IMR-90 (cell line): ENCODE measurements at regions not wholly inside any gene's neighbourhood (a gene's known extent, or its start where the extent isn't known, plus 50 kb on each side); places are given as distances from the start of the nearest gene placed in this dataset.

Source experiments
- ATAC-seq: fragments of 200-7000 bp; cut with Tn5 transposase; 2 replicates; pipeline ENCODE4 v1.9.1; 2020; ENCODE audit warnings: low read depth, mild to moderate bottlenecking, moderate library complexity
- BruUV-seq: library from RNA; stranded (reverse); fragments of 400-500 nt; replicated peaks from 2 replicates; lab custom pipeline; 2021; lab: Mats Ljungman, UMichigan
- CTCF ChIA-PET: fragments of 300-600 bp; formaldehyde crosslinking; extraction: SDS; loops from one replicate; lab custom pipeline; 2021; ENCODE audit warnings: antibody characterized with exemption; lab: Yijun Ruan, JAX
- POLR2A ChIA-PET: fragments of 300-600 bp; sonication (Branson Sonifier 250); formaldehyde crosslinking; loops from one replicate; lab custom pipeline; 2022; ENCODE audit warnings: antibody characterized with exemption; ENCODE audit not compliant: unreplicated experiment; lab: Charles Lee
- DNase-seq: peaks from one replicate; pipeline ENCODE4 v3.0.0; 2013
- H2AFZ ChIP-seq: replicated peaks from 2 replicates; pipeline ENCODE3; 2013; ENCODE audit warnings: low read length, mild to moderate bottlenecking; ENCODE audit not compliant: poor library complexity
- H2AK5ac ChIP-seq: 2 replicates; pipeline ENCODE4 v1.6.1; 2013; ENCODE audit warnings: low read depth, low read length, inconsistent platforms
- H2AK9ac ChIP-seq: replicated peaks from 2 replicates; pipeline ENCODE3; 2013; ENCODE audit warnings: mild to moderate bottlenecking, low read depth, low read length, moderate library complexity; ENCODE audit not compliant: poor library complexity
- H2BK120ac ChIP-seq: 2 replicates; pipeline ENCODE4 v1.6.1; 2013; ENCODE audit warnings: low read depth, low read length, inconsistent platforms
- H2BK15ac ChIP-seq: 3 replicates; pipeline ENCODE4 v1.6.1; 2013; ENCODE audit warnings: low read depth, low read length, inconsistent platforms
- H2BK20ac ChIP-seq: 2 replicates; pipeline ENCODE4 v1.6.1; 2013; ENCODE audit warnings: low read depth, mild to moderate bottlenecking, inconsistent platforms, low read length, moderate library complexity
- H2BK5ac ChIP-seq: 2 replicates; pipeline ENCODE4 v1.6.1; 2013; ENCODE audit warnings: mild to moderate bottlenecking, low read depth, low read length, inconsistent platforms; ENCODE audit not compliant: poor library complexity, severe bottlenecking
- H3K14ac ChIP-seq: replicated peaks from 2 replicates; pipeline ENCODE4 v1.6.1; 2013; ENCODE audit warnings: low read depth, low read length, inconsistent platforms
- H3K18ac ChIP-seq: 2 replicates; pipeline ENCODE4 v1.6.1; 2013; ENCODE audit warnings: low read depth, low read length, control low read depth
- H3K23ac ChIP-seq: 2 replicates; pipeline ENCODE4 v1.6.1; 2013; ENCODE audit warnings: low read depth, low read length, inconsistent platforms
- H3K27ac ChIP-seq: 2 replicates; pipeline ENCODE4 v1.5.1; 2013; ENCODE audit warnings: mild to moderate bottlenecking, control low read depth, low read length; ENCODE audit not compliant: insufficient read depth
- H3K27me3 ChIP-seq: 2 replicates; pipeline ENCODE4 v1.6.1; 2013; ENCODE audit warnings: low read length; ENCODE audit not compliant: control insufficient read depth, insufficient read depth
- H3K36me3 ChIP-seq: 2 replicates; pipeline ENCODE4 v1.6.1; 2013; ENCODE audit warnings: low read length, mixed read lengths; ENCODE audit not compliant: control insufficient read depth, insufficient read depth
- H3K4ac ChIP-seq: 2 replicates; pipeline ENCODE4 v1.6.1; 2013; ENCODE audit warnings: low read depth, low read length, inconsistent platforms
- H3K4me1 ChIP-seq: 2 replicates; pipeline ENCODE4 v1.6.1; 2013; ENCODE audit warnings: low read length, mixed read lengths; ENCODE audit not compliant: control insufficient read depth, insufficient read depth
- H3K4me2 ChIP-seq: 2 replicates; pipeline ENCODE4 v1.6.1; 2013; ENCODE audit warnings: low read depth, mild to moderate bottlenecking, control low read depth, low read length, moderate library complexity
- H3K4me3 ChIP-seq: 2 replicates; pipeline ENCODE4 v1.5.1; 2013; ENCODE audit warnings: low read depth, mild to moderate bottlenecking, control low read depth, low read length, moderate library complexity; ENCODE audit not compliant: insufficient read depth
- H3K56ac ChIP-seq: 2 replicates; pipeline ENCODE4 v1.6.1; 2013; ENCODE audit warnings: low read length, inconsistent platforms; ENCODE audit not compliant: insufficient read depth; ENCODE audit errors: extremely low read depth
- H3K79me1 ChIP-seq, 2 experiments: 2 replicates each; pipeline ENCODE4 v1.6.1; 2013; ENCODE audit warnings: low read length in 2 of 2, inconsistent platforms in 1 of 2, low read depth in 1 of 2
- H3K9ac ChIP-seq: 2 replicates; pipeline ENCODE4 v1.6.1; 2013; ENCODE audit warnings: low read depth, low read length, control low read depth
- H3K9me1 ChIP-seq: 2 replicates; pipeline ENCODE4 v1.6.1; 2013; ENCODE audit warnings: low read length, inconsistent platforms; ENCODE audit not compliant: insufficient read depth
- H3K9me3 ChIP-seq: 2 replicates; pipeline ENCODE4 v1.6.1; 2013; ENCODE audit warnings: low read length; ENCODE audit not compliant: control insufficient read depth, insufficient read depth
- H4K20me1 ChIP-seq: 2 replicates; pipeline ENCODE4 v1.6.1; 2013; ENCODE audit warnings: low read length, inconsistent platforms; ENCODE audit not compliant: insufficient read depth
- H4K5ac ChIP-seq: 2 replicates; pipeline ENCODE4 v1.6.1; 2013; ENCODE audit warnings: mild to moderate bottlenecking, low read depth, low read length, control low read depth
- H4K8ac ChIP-seq, 2 experiments: 2 replicates each; pipeline ENCODE4 v1.6.1; 2013; ENCODE audit warnings: low read depth in 2 of 2, low read length in 2 of 2, control low read depth in 1 of 2, inconsistent platforms in 1 of 2
- H4K91ac ChIP-seq: 2 replicates; pipeline ENCODE4 v1.6.1; 2013; ENCODE audit warnings: low read depth, low read length, inconsistent platforms; ENCODE audit not compliant: insufficient read depth
- BHLHE40 ChIP-seq: fragments of 150-350 bp; IDR thresholded peaks from 2 replicates; pipeline ENCODE4 v1.6.1; 2016; ENCODE audit warnings: mild to moderate bottlenecking, low read depth, low read length
- CEBPB ChIP-seq: IDR thresholded peaks from 2 replicates; pipeline ENCODE4 v1.6.1; 2012; ENCODE audit warnings: low read depth, low read length, improper control_type of control experiment
- CHD1 ChIP-seq: IDR thresholded peaks from 2 replicates; pipeline ENCODE4 v1.6.1; 2012; ENCODE audit warnings: low read depth, low read length, improper control_type of control experiment
- FOS ChIP-seq: fragments of 150-350 bp; IDR thresholded peaks from 2 replicates; pipeline ENCODE4 v1.6.1; 2016; ENCODE audit warnings: low read depth, low read length
- MAFK ChIP-seq: IDR thresholded peaks from 2 replicates; pipeline ENCODE4 v1.6.1; 2012; ENCODE audit warnings: low read depth, low read length, improper control_type of control experiment
- MAZ ChIP-seq: IDR thresholded peaks from 2 replicates; pipeline ENCODE4 v1.6.1; 2012; ENCODE audit warnings: low read depth, mild to moderate bottlenecking, low read length, improper control_type of control experiment, moderate library complexity, borderline replicate concordance
- MXI1 ChIP-seq: IDR thresholded peaks from 2 replicates; pipeline ENCODE4 v1.6.1; 2012; ENCODE audit warnings: low read depth, mild to moderate bottlenecking, low read length, moderate library complexity, borderline replicate concordance
- POLR2A ChIP-seq: IDR thresholded peaks from 2 replicates; pipeline ENCODE4 v1.6.1; 2012; ENCODE audit warnings: mild to moderate bottlenecking, low read depth, low read length
- RAD21 ChIP-seq: IDR thresholded peaks from 2 replicates; pipeline ENCODE4 v1.6.1; 2012; ENCODE audit warnings: low read length, improper control_type of control experiment
- RCOR1 ChIP-seq: IDR thresholded peaks from 2 replicates; pipeline ENCODE4 v1.6.1; 2012; ENCODE audit warnings: mild to moderate bottlenecking, low read length, improper control_type of control experiment; ENCODE audit not compliant: insufficient replicate concordance
- RFX5 ChIP-seq: IDR thresholded peaks from 2 replicates; pipeline ENCODE4 v1.8.0; 2012; ENCODE audit warnings: low read depth, mild to moderate bottlenecking, low read length, moderate library complexity
- SMC3 ChIP-seq: fragments of 150-350 bp; IDR thresholded peaks from 2 replicates; pipeline ENCODE4 v1.6.1; 2016; ENCODE audit warnings: low read depth, mild to moderate bottlenecking, antibody characterized with exemption, low read length, moderate library complexity
- WGBS, 2 experiments: methylation state at CpG; one replicate each; pipeline versions ENCODE4 v1.1.5 to v1.1.7; 2013; ENCODE audit warnings: missing lambda C conversion rate in 2 of 2; ENCODE audit not compliant: insufficient read length in 1 of 2; ENCODE audit errors: extremely low coverage in 2 of 2; 5-methylcytosine and 5-hydroxymethylcytosine counted together
- dilution Hi-C: fragments of 300-500 bp; cut with HindIII; formaldehyde crosslinking; loops from one replicate; pipeline ENCODE4 v1.14.3; 2018; ENCODE audit warnings: low sequenced_read_pairs; ENCODE audit not compliant: unreplicated experiment
- in situ Hi-C: fragments of 300-500 bp; cut with MboI; formaldehyde crosslinking; loops from 3 replicates; pipeline ENCODE4 v1.14.3; 2019; ENCODE audit warnings: low sequenced_read_pairs, inconsistent platforms, mixed read lengths
- intact Hi-C: fragments of 100-400 bp; cut with micrococcal nuclease; formaldehyde crosslinking; loops from 2 replicates; pipeline ENCODE4 v1.10.0; 2022
- TF ChIP-seq, protein P1 (sequence below): fragments of 150-350 bp; IDR thresholded peaks from 2 replicates; pipeline ENCODE4 v1.6.1; 2017; ENCODE audit warnings: mild to moderate bottlenecking, antibody characterized with exemption, low read length, low read depth
- TF ChIP-seq, protein P2 (sequence below): fragments of 150-350 bp; IDR thresholded peaks from 2 replicates; pipeline ENCODE4 v1.6.1; 2016; ENCODE audit warnings: low read depth, mild to moderate bottlenecking, low read length, moderate library complexity, borderline replicate concordance

DNA sequence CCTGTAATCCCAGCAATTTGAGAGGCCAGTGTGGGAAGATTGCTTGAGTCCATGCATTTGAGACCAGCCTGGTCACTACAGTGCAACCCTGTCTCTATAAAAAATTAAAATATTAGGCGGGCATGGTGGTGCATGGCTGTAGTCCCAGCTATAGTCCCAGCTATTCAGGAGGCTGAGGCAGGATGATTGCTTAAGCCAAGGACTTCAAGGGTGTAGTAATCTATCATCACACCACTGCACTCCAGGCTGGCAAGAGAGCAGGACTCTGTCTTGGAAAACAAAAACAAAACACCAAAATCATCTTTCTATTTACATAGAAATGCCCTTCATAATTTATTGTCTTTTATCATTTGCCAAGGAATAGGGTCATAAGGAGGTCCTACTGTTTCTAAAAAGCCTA is 1274.1 kb upstream of the NCAM2 start:
- WGBS, 2 experiments = no CpG with 5 or more reads among the region's 1 CpG
- intact Hi-C loops = no loop called here
- dilution Hi-C loops = no loop called here

More for the DNA sequence above, 1274.1 kb upstream of the NCAM2 start:
- H3K18ac ChIP-seq = no peak overlapping the region
- no peak overlapping the region for H4K91ac ChIP-seq
- no peak overlapping the region for H3K4ac ChIP-seq
- in situ Hi-C loops = no loop called here
- H3K4me3 ChIP-seq = no peak overlapping the region
- H2BK5ac ChIP-seq = no peak overlapping the region
- no peaks in the 10 kb centered on the region for H3K36me3 ChIP-seq
- DNase-seq (no peak), ATAC-seq (no peak)
- TF ChIP-seq FOS (no peak), RCOR1 (no peak), CHD1 (no peak), SMC3 (no peak), MAZ (no peak), RAD21 (no peak), BHLHE40 (no peak), MAFK (no peak), CEBPB (no peak), RFX5 (no peak), POLR2A (no peak), MXI1 (no peak)
- TF ChIP-seq, protein P1, sequence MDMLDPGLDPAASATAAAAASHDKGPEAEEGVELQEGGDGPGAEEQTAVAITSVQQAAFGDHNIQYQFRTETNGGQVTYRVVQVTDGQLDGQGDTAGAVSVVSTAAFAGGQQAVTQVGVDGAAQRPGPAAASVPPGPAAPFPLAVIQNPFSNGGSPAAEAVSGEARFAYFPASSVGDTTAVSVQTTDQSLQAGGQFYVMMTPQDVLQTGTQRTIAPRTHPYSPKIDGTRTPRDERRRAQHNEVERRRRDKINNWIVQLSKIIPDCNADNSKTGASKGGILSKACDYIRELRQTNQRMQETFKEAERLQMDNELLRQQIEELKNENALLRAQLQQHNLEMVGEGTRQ = no peak
- TF ChIP-seq, protein P2, sequence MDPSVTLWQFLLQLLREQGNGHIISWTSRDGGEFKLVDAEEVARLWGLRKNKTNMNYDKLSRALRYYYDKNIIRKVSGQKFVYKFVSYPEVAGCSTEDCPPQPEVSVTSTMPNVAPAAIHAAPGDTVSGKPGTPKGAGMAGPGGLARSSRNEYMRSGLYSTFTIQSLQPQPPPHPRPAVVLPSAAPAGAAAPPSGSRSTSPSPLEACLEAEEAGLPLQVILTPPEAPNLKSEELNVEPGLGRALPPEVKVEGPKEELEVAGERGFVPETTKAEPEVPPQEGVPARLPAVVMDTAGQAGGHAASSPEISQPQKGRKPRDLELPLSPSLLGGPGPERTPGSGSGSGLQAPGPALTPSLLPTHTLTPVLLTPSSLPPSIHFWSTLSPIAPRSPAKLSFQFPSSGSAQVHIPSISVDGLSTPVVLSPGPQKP = no peak
- no peak overlapping the region for H2BK20ac ChIP-seq
- no peak overlapping the region for H4K5ac ChIP-seq
- no peak overlapping the region for H2AK9ac ChIP-seq
- BruUV-seq = no TSS peak
- H3K9ac ChIP-seq = no peak overlapping the region
- no peak overlapping the region for H3K14ac ChIP-seq
- no peak overlapping the region for H3K27ac ChIP-seq
- peaks cover 3% of the 10 kb centered on the region for H3K9me3 ChIP-seq
- CTCF ChIA-PET = no interaction called here
- no peaks in the 10 kb centered on the region for H3K9me1 ChIP-seq
- H4K20me1 ChIP-seq = no peaks in the 10 kb centered on the region
- H3K4me2 ChIP-seq = no peak overlapping the region
- H2AFZ ChIP-seq = no peak overlapping the region
- no peaks in the 10 kb centered on the region for H3K27me3 ChIP-seq
- H4K8ac ChIP-seq = no peak overlapping the region
- no peak overlapping the region for H2BK120ac ChIP-seq
- no peaks in the 10 kb centered on the region for H3K4me1 ChIP-seq
- H3K23ac ChIP-seq = no peak overlapping the region
- no peak overlapping the region for H2AK5ac ChIP-seq
- no peak overlapping the region for H2BK15ac ChIP-seq
- H3K79me1 ChIP-seq = no peaks in the 10 kb centered on the region
- H3K56ac ChIP-seq = no peak overlapping the region
- POLR2A ChIA-PET = no interaction called here
